ENCODE measurements at regions not wholly inside any gene's neighbourhood (a gene's known extent, or its start where the extent isn't known, plus 50 kb on each side); places are given as distances from the start of the nearest gene placed in this dataset.

- H3K79me2 ChIP-seq (ENCODE audit: insufficient read depth, low read length): no peaks in the 10 kb centered on the region
- TF ChIP-seq, protein P1, sequence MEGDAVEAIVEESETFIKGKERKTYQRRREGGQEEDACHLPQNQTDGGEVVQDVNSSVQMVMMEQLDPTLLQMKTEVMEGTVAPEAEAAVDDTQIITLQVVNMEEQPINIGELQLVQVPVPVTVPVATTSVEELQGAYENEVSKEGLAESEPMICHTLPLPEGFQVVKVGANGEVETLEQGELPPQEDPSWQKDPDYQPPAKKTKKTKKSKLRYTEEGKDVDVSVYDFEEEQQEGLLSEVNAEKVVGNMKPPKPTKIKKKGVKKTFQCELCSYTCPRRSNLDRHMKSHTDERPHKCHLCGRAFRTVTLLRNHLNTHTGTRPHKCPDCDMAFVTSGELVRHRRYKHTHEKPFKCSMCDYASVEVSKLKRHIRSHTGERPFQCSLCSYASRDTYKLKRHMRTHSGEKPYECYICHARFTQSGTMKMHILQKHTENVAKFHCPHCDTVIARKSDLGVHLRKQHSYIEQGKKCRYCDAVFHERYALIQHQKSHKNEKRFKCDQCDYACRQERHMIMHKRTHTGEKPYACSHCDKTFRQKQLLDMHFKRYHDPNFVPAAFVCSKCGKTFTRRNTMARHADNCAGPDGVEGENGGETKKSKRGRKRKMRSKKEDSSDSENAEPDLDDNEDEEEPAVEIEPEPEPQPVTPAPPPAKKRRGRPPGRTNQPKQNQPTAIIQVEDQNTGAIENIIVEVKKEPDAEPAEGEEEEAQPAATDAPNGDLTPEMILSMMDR (IDR thresholded peaks at IDR 0.05): no peak
- Mint-ChIP-seq H3K27me3 (ENCODE audit: low read depth in 3 of 3) (no peaks in the 10 kb centered on the region), H3K36me3 (no peaks in the 10 kb centered on the region), H3K4me3 (no peak overlapping the region), H3K27ac (no peak overlapping the region), H3K9me3 (peaks cover 0 to 3% (median 2%) of the 10 kb centered on the region in 7 donors), H3K4me1 (no peaks in the 10 kb centered on the region)
- H3K27ac ChIP-seq (ENCODE audit: low read depth in 1 of 2, low read length in 2 of 2): no peak overlapping the region
- 100% methylated on average over 1 of the region's 2 CpGs for WGBS (ENCODE audit: insufficient coverage)
- H3K9me3 ChIP-seq (replicated peaks in 1 of 2; ENCODE audit: control insufficient read depth in 1 of 2, insufficient read depth in 1 of 2, low read length in 2 of 2): no peaks in the 10 kb centered on the region
- no peak overlapping the region for H3K9ac ChIP-seq (ENCODE audit: insufficient read depth, low read length, poor library complexity, severe bottlenecking)
- H4K20me1 ChIP-seq (ENCODE audit: insufficient read depth, low read length): no peaks in the 10 kb centered on the region
- no peak overlapping the region for H2AFZ ChIP-seq (ENCODE audit: insufficient read depth, low read depth, low read length, poor library complexity, severe bottlenecking)
- no peaks in the 10 kb centered on the region for H3K36me3 ChIP-seq (replicated peaks in 1 of 2; ENCODE audit: control insufficient read depth in 1 of 2, insufficient read depth in 2 of 2, low read length in 2 of 2)
- no peaks in the 10 kb centered on the region for H3K27me3 ChIP-seq (ENCODE audit: control insufficient read depth in 2 of 2, insufficient read depth in 2 of 2, low read length in 2 of 2)
- no peaks in the 10 kb centered on the region for H3K4me1 ChIP-seq (ENCODE audit: control insufficient read depth in 1 of 2, insufficient read depth in 2 of 2, low read length in 2 of 2)
- no peak overlapping the region for H3K4me3 ChIP-seq (replicated peaks in 1 of 3; ENCODE audit: low read depth in 2 of 3, low read length in 3 of 3)
- no peak overlapping the region for H3K4me2 ChIP-seq (replicated peaks; ENCODE audit: extremely low read depth, low read length, poor library complexity, severe bottlenecking)
- no peak for DNase-seq
- intact Hi-C loops (cut with micrococcal nuclease): no loop called here
Measured at GRCh38 chr4:108297605-108298004, 128.9 kb upstream of the LEF1 start.

GRCh38 chr4:108292229-108292628, 123.5 kb upstream of the LEF1 start:
- Mint-ChIP-seq H3K36me3 (no peaks in the 10 kb centered on the region), H3K9me3 (peaks cover 0 to 2% (median 0%) of the 10 kb centered on the region in 7 donors), H3K4me1 (no peaks in the 10 kb centered on the region), H3K4me3 (no peak overlapping the region), H3K27ac (no peak overlapping the region), H3K27me3 (ENCODE audit: low read depth in 3 of 3) (no peaks in the 10 kb centered on the region)
- no peak overlapping the region for H2AFZ ChIP-seq (ENCODE audit: insufficient read depth, low read depth, low read length, poor library complexity, severe bottlenecking)
- no peak overlapping the region for H3K4me2 ChIP-seq (replicated peaks; ENCODE audit: extremely low read depth, low read length, poor library complexity, severe bottlenecking)
- H3K79me2 ChIP-seq (ENCODE audit: insufficient read depth, low read length): no peaks in the 10 kb centered on the region
- no peak overlapping the region for H3K27ac ChIP-seq (ENCODE audit: low read depth in 1 of 2, low read length in 2 of 2)
- TF ChIP-seq, protein P1 (IDR thresholded peaks at IDR 0.05): no peak
- H4K20me1 ChIP-seq (ENCODE audit: insufficient read depth, low read length): no peaks in the 10 kb centered on the region
- no peak overlapping the region for H3K4me3 ChIP-seq (replicated peaks in 1 of 3; ENCODE audit: low read depth in 2 of 3, low read length in 3 of 3)
- no peaks in the 10 kb centered on the region for H3K4me1 ChIP-seq (ENCODE audit: control insufficient read depth in 1 of 2, insufficient read depth in 2 of 2, low read length in 2 of 2)
- intact Hi-C loops (cut with micrococcal nuclease): no loop called here
- no peaks in the 10 kb centered on the region for H3K27me3 ChIP-seq (ENCODE audit: control insufficient read depth in 2 of 2, insufficient read depth in 2 of 2, low read length in 2 of 2)
- no peaks in the 10 kb centered on the region for H3K9me3 ChIP-seq (replicated peaks in 1 of 2; ENCODE audit: control insufficient read depth in 1 of 2, insufficient read depth in 1 of 2, low read length in 2 of 2)
- no peak overlapping the region for H3K9ac ChIP-seq (ENCODE audit: insufficient read depth, low read length, poor library complexity, severe bottlenecking)
- H3K36me3 ChIP-seq (replicated peaks in 1 of 2; ENCODE audit: control insufficient read depth in 1 of 2, insufficient read depth in 2 of 2, low read length in 2 of 2): no peaks in the 10 kb centered on the region
- no peak for DNase-seq
